ENCODE measurements at regions not wholly inside any gene's neighbourhood (a gene's known extent, or its start where the extent isn't known, plus 50 kb on each side); places are given as distances from the start of the nearest gene placed in this dataset.

GRCh38 chr6:163820745-163821458 lies 406.4 kb downstream of the QKI start:
- no peak for DNase-seq (ENCODE audit: low read depth, low spot score)
- no peak overlapping the region for H3K4me3 ChIP-seq (ENCODE audit: low read length)

GRCh38 chr6:163820171-163820570 lies 405.7 kb downstream of the QKI start:
- no peak for DNase-seq (ENCODE audit: low read depth, low spot score)
- no peak overlapping the region for H3K4me3 ChIP-seq (ENCODE audit: low read length)

- no peak for DNase-seq (ENCODE audit: low read depth, low spot score)
- H3K4me3 ChIP-seq (ENCODE audit: low read length): no peak overlapping the region
Observed at GRCh38 chr6:163818719-163819118, 404.2 kb downstream of the QKI start.

DNA sequence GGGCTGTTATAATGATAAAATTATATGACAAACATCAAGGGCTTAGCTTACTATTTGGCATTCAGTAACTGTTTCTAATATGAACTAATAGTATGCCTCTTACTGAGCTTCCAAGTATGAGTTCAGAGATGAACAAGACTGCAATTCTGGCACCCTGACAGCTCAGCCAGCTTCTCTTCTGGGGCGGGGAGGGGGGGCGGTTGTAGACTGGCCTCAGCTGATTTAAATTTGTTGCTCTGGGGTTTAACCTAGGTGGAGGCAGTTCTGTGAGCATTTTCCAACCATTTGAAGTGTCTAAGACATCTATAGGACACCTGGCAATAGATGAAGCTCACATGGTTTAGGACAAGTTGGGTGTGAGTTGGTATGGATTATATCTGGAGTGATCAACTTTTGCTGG lies 401.9 kb downstream of the QKI start:
- no peak overlapping the region for H3K4me3 ChIP-seq (ENCODE audit: low read length)
- DNase-seq (ENCODE audit: low read depth, low spot score): no peak

DNA sequence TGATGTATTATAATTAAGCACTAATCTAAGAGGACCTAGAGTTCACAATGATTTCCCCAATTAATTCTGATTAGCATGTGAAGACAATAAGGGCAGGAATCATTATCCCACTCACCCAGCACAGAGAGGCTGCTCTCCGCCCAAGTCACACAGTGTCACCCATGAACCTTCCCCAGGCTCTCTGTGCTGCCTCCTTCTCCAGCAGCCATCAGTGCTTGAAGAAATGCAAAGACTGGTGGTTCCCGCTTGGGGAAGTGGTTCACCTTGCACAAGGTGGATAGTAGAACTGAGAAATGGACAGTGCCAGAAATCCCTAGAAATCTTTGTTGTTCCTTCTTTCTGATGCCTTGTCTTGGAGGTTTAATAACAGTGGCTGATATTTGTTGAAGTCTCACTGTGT lies 401.3 kb downstream of the QKI start:
- no peak for DNase-seq (ENCODE audit: low read depth, low spot score)
- no peak overlapping the region for H3K4me3 ChIP-seq (ENCODE audit: low read length)

DNA sequence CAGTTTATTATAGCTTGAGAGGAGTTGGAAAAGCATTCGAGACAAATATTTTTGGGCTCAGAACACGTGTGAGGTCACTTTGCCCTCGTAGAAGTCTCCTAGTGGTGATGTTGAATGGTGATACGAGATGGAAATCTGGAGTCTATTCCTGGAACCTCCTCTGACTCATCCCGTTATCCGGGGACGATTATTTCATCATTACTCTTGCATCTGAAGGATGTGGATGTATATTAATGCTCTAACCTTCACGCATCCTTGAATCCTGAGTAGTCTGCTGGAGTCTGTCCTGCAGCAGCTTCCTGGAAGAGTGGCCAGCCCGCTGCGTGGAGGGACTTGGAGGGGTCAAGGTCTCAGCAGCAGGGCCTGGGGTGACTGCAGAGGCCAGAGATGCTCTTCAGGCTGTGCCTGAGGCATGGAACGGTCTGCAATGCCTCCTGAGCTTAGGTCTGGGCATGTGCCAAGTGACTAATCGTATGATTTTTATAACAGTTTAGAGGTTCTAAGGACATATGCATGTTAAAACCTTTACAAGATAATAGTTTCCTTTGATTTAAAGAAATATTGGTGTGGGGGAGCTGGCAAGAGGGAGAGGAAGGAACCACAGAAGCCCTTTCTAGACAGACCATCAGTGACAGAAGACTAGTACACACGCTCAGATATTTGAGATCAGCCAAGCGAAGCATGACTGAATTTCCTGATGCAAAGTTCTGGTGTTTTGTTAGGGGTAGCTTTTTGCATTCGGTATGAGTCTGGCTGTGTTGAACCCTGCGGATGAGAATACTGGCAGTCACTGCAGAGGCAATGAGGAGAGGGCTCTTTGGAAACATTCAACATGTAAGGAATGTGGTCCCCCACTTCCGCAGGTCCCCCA lies 400.2 kb downstream of the QKI start:
- no peak for DNase-seq (ENCODE audit: low read depth, low spot score)
- H3K4me3 ChIP-seq (ENCODE audit: low read length): no peak overlapping the region

DNA sequence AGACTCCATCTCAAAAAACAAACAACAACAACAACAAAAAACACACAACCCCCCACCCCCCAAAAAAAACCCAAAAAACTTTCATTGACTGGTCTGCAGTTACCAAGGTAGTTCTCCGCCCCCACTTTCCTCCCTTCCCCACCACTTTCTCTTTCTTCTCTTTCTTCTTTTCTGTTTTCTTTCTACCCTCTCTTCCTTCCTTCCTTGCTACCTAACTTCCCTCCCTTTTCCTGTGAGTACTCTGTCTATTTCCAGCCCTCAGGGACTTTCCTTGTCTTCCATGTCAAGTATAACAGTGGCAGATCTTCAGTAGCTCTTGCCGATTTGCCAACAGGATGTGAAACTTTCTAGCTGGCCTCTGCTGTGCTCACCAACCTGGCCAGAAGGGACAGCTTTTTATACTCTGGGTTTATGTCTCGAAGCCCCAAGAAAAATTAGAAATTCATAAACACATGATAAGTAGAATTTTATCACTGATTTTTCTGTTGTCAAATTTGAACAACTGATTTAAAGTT lies 399.5 kb downstream of the QKI start:
- no peak for DNase-seq (ENCODE audit: low read depth, low spot score)
- no peak overlapping the region for H3K4me3 ChIP-seq (ENCODE audit: low read length)

- no peak for DNase-seq (ENCODE audit: low read depth, low spot score)
- H3K4me3 ChIP-seq (ENCODE audit: low read length): no peak overlapping the region
Observed at GRCh38 chr6:163811317-163811716, 396.8 kb downstream of the QKI start.

GRCh38 chr6:163809364-163809763 lies 394.8 kb downstream of the QKI start:
- no peak overlapping the region for H3K4me3 ChIP-seq (ENCODE audit: low read length)
- DNase-seq (ENCODE audit: low read depth, low spot score): no peak

DNA sequence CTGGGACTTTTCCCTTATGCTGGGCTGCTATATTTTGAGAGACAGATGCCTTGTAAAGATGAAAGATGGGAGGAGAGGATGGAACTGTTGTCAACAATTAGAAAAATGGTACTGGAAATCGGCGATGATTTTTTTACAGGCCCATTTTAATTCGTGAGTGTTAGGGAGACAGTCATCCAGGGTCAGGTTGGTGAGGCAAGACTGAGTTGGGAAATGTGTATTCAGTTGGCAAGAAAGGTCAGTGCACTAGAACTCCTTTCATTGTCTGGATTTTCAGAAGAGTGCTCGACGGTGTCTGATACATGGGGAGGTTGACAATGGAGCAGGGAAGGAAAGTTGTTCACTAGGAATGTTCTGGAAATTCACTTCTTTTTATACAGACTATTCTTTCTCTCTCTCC lies 394.4 kb downstream of the QKI start:
- no peak overlapping the region for H3K4me3 ChIP-seq (ENCODE audit: low read length)
- no peak for DNase-seq (ENCODE audit: low read depth, low spot score)

- no peak overlapping the region for H3K4me3 ChIP-seq (ENCODE audit: low read length)
- no peak for DNase-seq (ENCODE audit: low read depth, low spot score)
Observed at GRCh38 chr6:163808231-163808630, 393.7 kb downstream of the QKI start.

GRCh38 chr6:163806755-163807499 lies 392.4 kb downstream of the QKI start:
- DNase-seq (ENCODE audit: low read depth, low spot score): no peak
- H3K4me3 ChIP-seq (ENCODE audit: low read length): no peak overlapping the region

DNA sequence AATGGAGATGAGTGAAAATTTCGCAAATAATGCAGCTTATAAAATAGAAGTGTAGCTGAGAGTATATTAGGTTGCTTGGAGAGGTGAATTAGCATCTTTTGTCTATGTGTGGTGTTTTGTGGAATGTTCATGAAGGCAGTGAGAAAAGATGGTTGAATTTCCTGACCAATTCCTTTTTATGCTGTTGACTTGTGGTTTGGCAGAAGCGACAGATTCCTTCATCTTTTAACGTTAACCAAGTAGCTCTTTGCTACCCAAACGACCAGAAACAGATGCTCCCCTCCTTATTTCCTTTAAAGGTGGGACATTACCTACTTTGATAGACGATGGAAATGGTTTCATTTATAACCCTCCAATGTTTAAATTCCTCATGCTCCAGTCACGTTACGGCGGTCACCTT lies 390.5 kb downstream of the QKI start:
- no peak for DNase-seq (ENCODE audit: low read depth, low spot score)
- H3K4me3 ChIP-seq (ENCODE audit: low read length): no peak overlapping the region

DNA sequence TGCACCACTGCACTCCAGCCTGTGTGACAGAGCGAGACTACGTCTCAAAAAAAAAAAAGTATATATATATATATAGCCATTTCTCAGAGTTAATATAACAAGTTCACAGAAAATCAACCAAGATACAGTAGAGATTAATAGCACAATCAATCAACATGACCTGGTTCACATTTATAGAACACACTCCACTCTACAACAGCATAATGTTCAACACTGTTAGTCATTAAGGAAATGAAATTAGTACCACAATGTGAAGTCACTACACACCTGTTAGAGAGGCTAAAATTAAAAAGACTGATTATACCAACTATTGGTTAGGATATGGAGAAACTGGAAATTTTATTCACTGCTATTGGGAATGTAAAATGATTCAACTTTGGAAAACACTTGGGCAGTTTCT lies 387.7 kb downstream of the QKI start:
- DNase-seq (ENCODE audit: low read depth, low spot score): no peak
- no peak overlapping the region for H3K4me3 ChIP-seq (ENCODE audit: low read length)

DNA sequence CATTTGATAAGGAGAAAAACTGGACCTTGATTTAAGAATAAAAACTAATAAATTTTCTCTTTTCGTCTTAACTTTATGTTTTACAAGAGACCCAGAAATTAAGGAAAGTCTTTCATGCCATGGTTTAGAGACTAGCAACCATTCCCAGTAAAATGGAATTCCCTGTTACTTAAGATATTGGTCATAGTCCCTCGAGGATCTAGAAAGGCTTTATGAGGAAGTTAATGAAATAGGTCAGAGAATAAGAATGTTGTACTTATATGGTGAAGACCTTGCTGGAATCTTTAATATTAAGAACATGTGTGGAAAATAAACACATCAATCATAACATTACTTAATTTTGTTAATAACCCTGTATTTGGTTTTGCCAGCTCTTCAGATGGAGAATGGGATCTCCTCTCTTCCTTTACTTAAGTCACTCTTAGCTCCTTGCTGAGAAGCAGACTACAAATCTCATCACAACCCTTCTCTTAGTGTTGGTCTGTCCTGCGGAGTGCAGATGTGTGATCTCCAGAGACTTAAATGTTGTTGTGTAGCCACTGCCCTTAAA lies 382.9 kb downstream of the QKI start:
- H3K4me3 ChIP-seq (ENCODE audit: low read length): no peak overlapping the region
- DNase-seq (ENCODE audit: low read depth, low spot score): no peak

DNA sequence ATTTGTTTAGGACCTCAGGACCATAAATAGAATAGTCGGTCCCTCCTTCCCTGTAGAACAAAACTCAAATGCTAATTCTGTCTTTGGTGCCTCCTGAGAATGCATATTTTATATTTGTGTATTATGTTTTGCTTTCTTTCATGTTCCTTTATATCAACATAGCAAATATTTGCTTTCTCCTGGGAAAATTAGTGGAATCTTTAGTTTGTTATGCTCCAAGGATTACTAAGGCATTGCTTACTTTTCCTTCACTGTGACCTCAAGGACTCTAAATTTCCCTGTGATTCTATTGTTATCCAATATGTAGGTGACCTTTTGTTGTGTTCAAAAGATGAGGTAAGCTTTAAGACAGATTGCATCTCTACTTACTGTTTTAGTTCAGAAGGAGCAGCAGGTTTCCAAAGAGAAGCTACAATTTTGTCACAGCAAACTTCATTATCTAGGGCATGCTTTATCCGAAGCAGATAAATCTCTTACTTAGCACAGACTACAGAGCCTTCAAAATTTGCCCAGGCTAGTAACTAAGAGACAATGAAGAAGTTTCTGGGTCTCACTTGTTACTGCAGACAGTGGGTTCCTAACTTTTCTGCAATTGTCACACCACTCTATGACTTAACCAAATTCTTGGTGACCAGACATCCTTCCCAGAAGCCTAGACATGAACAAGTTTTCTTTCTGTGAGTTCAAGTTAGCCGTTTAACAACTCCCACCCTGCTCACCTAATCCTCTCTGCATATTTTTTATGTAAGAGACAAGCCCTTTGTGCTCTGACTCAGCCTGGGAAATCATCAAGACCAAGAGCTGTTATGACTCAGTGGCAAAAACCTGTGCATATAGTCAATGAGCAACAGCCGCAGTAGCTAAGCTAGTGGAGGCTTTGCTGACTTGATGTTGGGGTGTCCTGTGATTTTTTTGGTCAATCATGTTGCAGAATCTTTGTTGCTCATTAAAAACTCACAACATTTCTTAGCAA lies 378.8 kb downstream of the QKI start:
- H3K4me3 ChIP-seq (ENCODE audit: low read length): no peak overlapping the region
- DNase-seq (ENCODE audit: low read depth, low spot score): no peak

- no peak for DNase-seq (ENCODE audit: low read depth, low spot score)
- H3K4me3 ChIP-seq (ENCODE audit: low read length): no peak overlapping the region
Observed at GRCh38 chr6:163790266-163790840, 375.8 kb downstream of the QKI start.

DNA sequence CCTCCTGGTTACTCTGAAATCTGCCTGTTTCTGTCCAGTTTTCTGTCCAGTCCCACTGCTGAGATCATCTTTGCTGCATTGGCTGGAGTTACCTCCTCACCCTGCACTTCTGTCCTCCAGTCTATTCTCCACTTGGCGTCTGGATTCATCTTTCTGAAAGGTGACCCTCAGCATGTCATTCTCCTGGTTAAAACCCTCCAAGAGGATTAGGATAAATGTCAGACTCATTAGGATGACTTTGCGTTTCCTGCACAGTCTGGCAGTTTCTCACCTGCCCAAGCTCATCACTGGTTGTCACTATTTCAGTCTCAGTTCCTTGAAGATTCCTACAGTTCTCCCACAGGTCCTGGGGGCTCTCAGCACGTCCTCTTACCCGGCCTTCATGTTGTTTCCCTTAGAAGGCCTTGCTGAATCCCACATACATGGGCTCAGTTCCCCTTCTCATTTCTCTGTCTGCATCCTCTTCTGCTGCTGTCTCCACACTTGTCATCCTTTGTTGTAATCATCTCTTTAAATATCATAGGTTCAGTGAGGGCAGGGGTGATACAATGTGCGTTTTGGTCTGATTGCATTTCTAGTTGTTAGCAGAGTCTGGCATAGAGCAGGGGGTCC lies 374.8 kb downstream of the QKI start:
- DNase-seq (ENCODE audit: low read depth, low spot score): no peak
- H3K4me3 ChIP-seq (ENCODE audit: low read length): no peak overlapping the region
